ENCODE measurements at regions not wholly inside any gene's neighbourhood (a gene's known extent, or its start where the extent isn't known, plus 50 kb on each side); places are given as distances from the start of the nearest gene placed in this dataset.

- H3K9me2 ChIP-seq = no peaks in the 10 kb centered on the region
- no peaks in the 10 kb centered on the region for H3K27me3 ChIP-seq (ENCODE audit: insufficient read depth)
- H3K36me3 ChIP-seq (replicated peaks in 1 of 2; ENCODE audit: control insufficient read depth in 1 of 2, insufficient read depth in 2 of 2, low read length in 1 of 2) = no peaks in the 10 kb centered on the region
- no peaks in the 10 kb centered on the region for H3F3A ChIP-seq (replicated peaks; ENCODE audit: insufficient read depth)
- H3K27ac ChIP-seq (ENCODE audit: low read depth in 2 of 2, low read length in 1 of 2) = no peak overlapping the region
- ChIA-PET POLR2A (no interaction called here), CTCF (interaction anchor here (1.1 kb wide), 1 partner anchor 18 kb away, joined by 3 read pairs; no protein-coding TSS in a partner anchor)
- no peak overlapping the region for H3K9ac ChIP-seq
- H3K4me1 ChIP-seq (ENCODE audit: control insufficient read depth in 1 of 2, insufficient read depth in 2 of 2, low read depth in 1 of 2, low read length in 1 of 2) = no peaks in the 10 kb centered on the region
- no peak overlapping the region for H3K4me2 ChIP-seq
- H3K79me2 ChIP-seq (ENCODE audit: insufficient read depth) = no peaks in the 10 kb centered on the region
- H3K9me3 ChIP-seq = peaks cover 3% of the 10 kb centered on the region; the same call in 1 of the 2 replicates
- H4K20me1 ChIP-seq (ENCODE audit: insufficient read depth) = no peaks in the 10 kb centered on the region
- no peak for DNase-seq
- no peak for TF ChIP-seq EZH2phosphoT487 (IDR thresholded peaks at IDR 0.05; ENCODE audit: borderline replicate concordance, low read depth)
- no peak for TF ChIP-seq POLR2AphosphoS5 (IDR thresholded peaks at IDR 0.05; ENCODE audit: low read depth, low read length)
- TF ChIP-seq USF2 (IDR thresholded peaks at IDR 0.05; ENCODE audit: borderline replicate concordance, low read depth, low read length) = no peak
- TF ChIP-seq SIN3A (IDR thresholded peaks at IDR 0.05; ENCODE audit: borderline replicate concordance, low read depth, low read length) = no peak
- TF ChIP-seq CHD2 (IDR thresholded peaks at IDR 0.05; ENCODE audit: low read length, partially characterized antibody) = no peak
- TF ChIP-seq FOSL2 (IDR thresholded peaks at IDR 0.05; ENCODE audit: borderline replicate concordance, low read depth) = no peak
- TF ChIP-seq FOXJ3 (CRISPR knock-in tag; IDR thresholded peaks at IDR 0.05) = no peak
- TF ChIP-seq REST (IDR thresholded peaks at IDR 0.05; ENCODE audit: low read depth, low read length) = no peak
- no peak overlapping the region for H2AFZ ChIP-seq (ENCODE audit: low read depth)
- no peak overlapping the region for H3K4me3 ChIP-seq (ENCODE audit: low read depth in 2 of 2, low read length in 1 of 2)
Observed at GRCh38 chr2:129118296-129118695, 799.6 kb upstream of the HS6ST1 start.

GRCh38 chr2:129129087-129129486 is 810.4 kb upstream of the HS6ST1 start:
- Histone ChIP-seq H3K79me2 (ENCODE audit: insufficient read depth) (no peaks in the 10 kb centered on the region), H3K9ac (no peak overlapping the region), H4K20me1 (ENCODE audit: insufficient read depth) (no peaks in the 10 kb centered on the region), H3F3A (replicated peaks; ENCODE audit: insufficient read depth) (no peaks in the 10 kb centered on the region), H2AFZ (ENCODE audit: low read depth) (no peak overlapping the region), H3K27me3 (ENCODE audit: insufficient read depth) (no peaks in the 10 kb centered on the region), H3K36me3 (replicated peaks in 1 of 2; ENCODE audit: control insufficient read depth in 1 of 2, insufficient read depth in 2 of 2, low read length in 1 of 2) (no peaks in the 10 kb centered on the region), H3K9me3 (no peaks in the 10 kb centered on the region; the same call in 1 of the 2 replicates), H3K4me1 (ENCODE audit: control insufficient read depth in 1 of 2, insufficient read depth in 2 of 2, low read depth in 1 of 2, low read length in 1 of 2) (no peaks in the 10 kb centered on the region), H3K4me2 (no peak overlapping the region), H3K27ac (ENCODE audit: low read depth in 2 of 2, low read length in 1 of 2) (no peak overlapping the region), H3K4me3 (ENCODE audit: low read depth in 2 of 2, low read length in 1 of 2) (no peak overlapping the region), H3K9me2 (no peaks in the 10 kb centered on the region)
- no peak for DNase-seq
- TF ChIP-seq YY1 (IDR thresholded peaks at IDR 0.05; ENCODE audit: low read depth) (no peak), POLR2AphosphoS5 (IDR thresholded peaks at IDR 0.05; ENCODE audit: low read depth, low read length) (no peak), EP300 (IDR thresholded peaks at IDR 0.05; ENCODE audit: borderline replicate concordance in 1 of 2, low read depth in 1 of 2, low read length in 1 of 2) (no peak), FOXJ3 (CRISPR knock-in tag; IDR thresholded peaks at IDR 0.05) (no peak), TEAD4 (IDR thresholded peaks at IDR 0.05; ENCODE audit: borderline replicate concordance, insufficient read depth) (no peak), FOSL2 (IDR thresholded peaks at IDR 0.05; ENCODE audit: borderline replicate concordance, low read depth) (no peak), USF2 (IDR thresholded peaks at IDR 0.05; ENCODE audit: borderline replicate concordance, low read depth, low read length) (no peak), RXRA (IDR thresholded peaks at IDR 0.05; ENCODE audit: borderline replicate concordance, low read depth) (no peak), RCOR1 (IDR thresholded peaks at IDR 0.05; ENCODE audit: low read length) (no peak), NFIC (IDR thresholded peaks at IDR 0.05; ENCODE audit: borderline replicate concordance) (no peak)
- POLR2A ChIA-PET = no interaction called here
- 5% methylated on average over 4 of the region's 4 CpGs for WGBS (ENCODE audit: low lambda C conversion rate)
- CTCF ChIA-PET = no interaction called here

Data from SK-N-SH (cell line).